HG03354 (cell line): ENCODE measurements at regions not wholly inside any gene's neighbourhood (a gene's known extent, or its start where the extent isn't known, plus 50 kb on each side); places are given as distances from the start of the nearest gene placed in this dataset.

Source experiments
- ATAC-seq: cut with Tn5 transposase; IDR thresholded peaks from one replicate; pipeline ENCODE4 v1.9.1; 2021; ENCODE audit warnings: mild to moderate bottlenecking; ENCODE audit not compliant: unreplicated experiment, poor library complexity, severe bottlenecking

- ATAC-seq = no peak
Observed at GRCh38 chr15:95944661-95945255, 385.7 kb upstream of the NR2F2 start.

DNA sequence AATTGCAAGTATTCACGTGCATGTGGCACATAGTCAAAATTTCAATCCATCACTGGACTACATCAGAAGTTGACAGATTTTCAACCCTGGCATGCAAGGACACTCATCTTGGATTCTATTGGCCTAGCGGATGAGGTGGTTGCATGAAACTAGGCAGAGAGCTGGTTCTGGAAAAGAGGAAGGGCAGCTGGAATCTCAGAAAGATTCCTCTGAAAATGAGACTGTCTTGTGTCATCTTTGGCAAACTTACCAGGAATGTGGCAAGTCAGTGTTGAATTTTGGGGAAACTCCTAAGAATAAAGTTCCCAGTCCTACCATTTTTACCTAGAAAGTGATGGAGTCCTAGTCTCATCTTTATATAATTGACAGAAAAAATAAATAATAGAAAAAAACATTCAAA, 384.3 kb upstream of the NR2F2 start:
- ATAC-seq = no peak

DNA sequence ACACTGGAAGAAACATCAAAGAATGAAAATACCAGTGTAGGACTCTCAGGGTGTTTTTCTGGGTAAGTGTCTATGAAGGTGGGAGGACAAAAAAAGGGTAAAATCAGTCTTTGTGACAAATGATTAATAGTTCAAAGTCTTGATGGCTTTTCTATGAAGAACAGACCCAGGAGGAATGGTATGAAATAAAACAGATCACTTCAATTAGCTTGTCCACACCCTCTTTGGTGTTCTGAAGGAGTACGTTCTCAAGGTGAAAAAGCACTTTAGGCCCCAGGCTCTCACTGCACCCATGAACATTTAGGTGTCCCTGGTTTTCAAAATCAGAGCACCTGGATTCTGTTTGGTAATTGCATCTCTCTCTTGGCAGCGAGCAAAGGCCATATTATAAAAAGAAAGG, 383.6 kb upstream of the NR2F2 start:
- ATAC-seq = no peak

- no peak for ATAC-seq
Observed at GRCh38 chr15:95948411-95948810, 382.1 kb upstream of the NR2F2 start.

DNA sequence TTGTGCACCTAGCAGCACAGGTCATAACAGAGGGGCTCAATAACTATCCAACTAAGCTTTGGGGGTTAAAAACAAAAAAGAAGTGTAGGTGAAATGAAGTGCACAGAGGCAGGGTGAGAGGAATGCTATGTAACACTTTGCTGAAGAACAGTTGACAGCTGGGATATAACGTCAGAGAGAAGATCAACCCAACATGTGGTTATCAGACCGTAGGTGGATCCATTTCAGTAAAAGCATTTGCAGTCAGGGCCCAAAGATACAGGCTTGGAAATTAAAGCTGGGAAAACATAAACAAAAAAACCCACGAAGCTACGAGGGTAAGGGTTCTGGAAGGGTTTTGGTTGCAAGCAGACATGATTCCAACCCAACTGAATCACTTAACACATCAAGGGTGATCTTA, 377.5 kb upstream of the NR2F2 start:
- no peak for ATAC-seq

DNA sequence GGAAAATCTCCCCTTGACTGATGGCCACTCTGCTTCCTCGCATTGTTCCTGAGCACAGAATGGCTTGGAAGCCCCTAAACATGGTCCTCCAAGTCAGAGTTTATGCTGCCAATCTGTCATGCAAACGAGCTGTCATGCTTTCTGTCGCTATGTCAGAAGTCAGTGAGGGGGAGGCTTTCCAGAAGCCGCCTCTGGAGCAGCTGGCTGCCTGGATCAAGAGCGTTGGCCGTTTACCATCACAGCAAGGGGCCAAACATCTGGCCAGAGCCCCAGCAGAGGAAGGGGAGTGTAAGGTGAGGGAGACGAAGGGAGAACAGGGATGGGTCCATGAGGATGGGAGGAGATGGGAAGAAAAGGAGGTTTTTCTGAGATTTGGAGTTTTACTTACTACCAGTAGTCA, 372.6 kb upstream of the NR2F2 start:
- no peak for ATAC-seq

DNA sequence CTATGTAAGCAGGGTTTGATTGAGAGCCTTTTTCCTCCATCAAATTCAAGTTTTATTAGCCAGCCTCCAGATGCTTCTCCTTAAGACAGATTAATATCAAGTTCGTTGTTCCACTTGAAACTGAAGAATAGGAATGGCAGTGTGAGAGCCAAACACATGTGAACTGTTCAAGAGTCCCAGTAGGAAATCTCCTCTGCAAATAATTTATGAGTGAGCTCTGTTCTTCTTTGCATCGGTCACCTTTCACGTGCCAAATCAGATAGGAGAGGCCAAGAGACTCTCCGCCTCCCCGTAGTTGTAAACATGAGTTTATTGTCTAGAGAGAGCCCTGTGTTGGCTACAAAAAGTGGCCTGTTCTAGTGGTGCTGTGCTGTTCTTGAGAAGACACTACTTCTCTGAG, 372.1 kb upstream of the NR2F2 start:
- no peak for ATAC-seq

DNA sequence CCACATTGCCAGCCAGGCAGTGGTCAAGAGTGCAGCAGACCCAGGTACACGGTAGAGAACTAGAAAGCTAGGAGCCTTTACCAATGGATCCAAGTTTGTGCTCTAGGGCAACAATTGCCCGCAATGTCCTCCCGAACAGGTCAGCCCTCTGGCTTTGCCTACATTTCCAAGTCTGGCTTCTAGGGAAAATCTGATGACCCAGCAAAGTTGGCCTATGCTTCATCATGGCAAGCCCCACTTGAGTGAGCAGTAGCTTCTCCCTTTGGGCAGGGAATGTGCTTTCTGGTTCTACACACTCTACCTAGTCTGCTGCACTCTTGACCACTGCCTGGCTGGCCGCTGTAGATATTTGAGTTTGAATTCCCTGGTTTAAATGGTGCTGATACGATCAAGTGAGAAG, 361.6 kb upstream of the NR2F2 start:
- no peak for ATAC-seq

GRCh38 chr15:95970326-95970725, 360.2 kb upstream of the NR2F2 start:
- ATAC-seq = no peak

- ATAC-seq = no peak
Observed at GRCh38 chr15:95972041-95972553, 358.4 kb upstream of the NR2F2 start.

GRCh38 chr15:95972812-95973211, 357.7 kb upstream of the NR2F2 start:
- no peak for ATAC-seq

DNA sequence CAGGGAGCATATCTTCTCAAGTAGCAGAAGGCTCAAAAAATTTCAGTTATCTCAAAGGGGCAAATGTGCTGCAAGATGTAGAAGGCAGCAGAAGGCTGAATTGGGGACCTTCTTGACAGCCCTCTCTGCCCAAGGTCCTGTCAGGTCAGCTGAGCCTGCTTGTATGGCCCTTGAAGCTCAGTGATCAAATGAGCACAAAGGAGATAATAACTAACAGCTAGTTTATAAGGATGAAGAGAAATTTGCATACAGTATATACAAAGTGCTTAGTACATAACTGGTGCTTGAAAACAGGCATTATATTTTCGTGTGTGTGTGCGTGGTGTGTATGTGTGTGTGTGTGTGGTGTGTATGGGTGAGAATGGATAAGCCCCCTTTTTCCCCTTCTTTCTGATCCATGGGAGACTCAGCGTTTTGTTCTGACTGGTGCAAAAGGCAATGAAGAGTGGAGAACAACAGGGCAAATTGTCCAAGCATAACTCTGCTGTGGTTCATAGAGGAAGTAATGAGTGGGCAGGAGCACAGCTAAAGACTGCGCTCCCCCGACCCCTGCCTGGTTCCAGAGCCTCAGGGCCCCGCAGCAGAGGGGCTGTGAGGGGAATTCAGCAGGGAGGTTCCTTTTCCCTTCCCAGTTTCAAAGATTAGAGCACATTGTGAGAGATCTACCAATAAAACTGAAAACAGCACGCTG, 356.8 kb upstream of the NR2F2 start:
- ATAC-seq = peak; percentile 79

GRCh38 chr15:95975212-95975611, 355.3 kb upstream of the NR2F2 start:
- peak; percentile 46 for ATAC-seq

DNA sequence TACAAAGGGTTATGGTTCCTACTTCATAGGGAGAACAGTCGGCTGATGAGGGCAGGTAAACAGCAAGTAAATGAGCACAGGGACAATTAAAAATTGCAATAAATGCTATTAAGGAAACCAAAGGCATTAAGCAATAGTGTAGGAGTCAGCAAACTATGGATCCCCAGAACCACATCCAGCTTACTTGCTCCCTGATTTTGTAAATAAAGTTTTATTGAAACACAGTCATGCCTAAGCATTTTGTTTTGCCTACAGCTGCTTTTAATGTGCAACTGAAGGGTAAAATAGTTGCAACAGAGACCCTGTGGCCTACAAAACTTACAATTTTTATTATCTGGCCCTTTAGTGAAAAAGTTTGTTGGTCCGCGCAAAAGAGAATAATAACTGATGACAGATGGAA, 351.2 kb upstream of the NR2F2 start:
- ATAC-seq = no peak

GRCh38 chr15:95981209-95981608, 349.3 kb upstream of the NR2F2 start:
- no peak for ATAC-seq

DNA sequence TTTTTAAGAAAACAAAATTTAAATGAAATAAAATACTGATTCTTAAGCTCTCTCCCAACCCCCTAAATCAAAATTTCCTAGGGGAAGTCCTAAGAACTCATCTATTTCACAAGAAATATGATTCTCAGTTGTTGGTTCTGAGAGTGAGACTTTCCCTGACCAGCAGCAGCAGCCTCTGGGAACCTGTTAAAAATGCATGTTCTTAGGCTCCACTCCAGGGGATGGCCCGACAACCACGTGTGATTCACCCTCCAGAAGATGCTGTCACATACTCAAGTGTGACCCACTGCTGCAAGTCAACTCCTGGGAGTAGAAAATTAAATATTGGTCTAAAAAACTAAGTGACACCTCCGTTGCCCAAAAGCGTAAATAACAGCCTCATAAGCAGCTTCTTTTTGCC, 343.2 kb upstream of the NR2F2 start:
- no peak for ATAC-seq

DNA sequence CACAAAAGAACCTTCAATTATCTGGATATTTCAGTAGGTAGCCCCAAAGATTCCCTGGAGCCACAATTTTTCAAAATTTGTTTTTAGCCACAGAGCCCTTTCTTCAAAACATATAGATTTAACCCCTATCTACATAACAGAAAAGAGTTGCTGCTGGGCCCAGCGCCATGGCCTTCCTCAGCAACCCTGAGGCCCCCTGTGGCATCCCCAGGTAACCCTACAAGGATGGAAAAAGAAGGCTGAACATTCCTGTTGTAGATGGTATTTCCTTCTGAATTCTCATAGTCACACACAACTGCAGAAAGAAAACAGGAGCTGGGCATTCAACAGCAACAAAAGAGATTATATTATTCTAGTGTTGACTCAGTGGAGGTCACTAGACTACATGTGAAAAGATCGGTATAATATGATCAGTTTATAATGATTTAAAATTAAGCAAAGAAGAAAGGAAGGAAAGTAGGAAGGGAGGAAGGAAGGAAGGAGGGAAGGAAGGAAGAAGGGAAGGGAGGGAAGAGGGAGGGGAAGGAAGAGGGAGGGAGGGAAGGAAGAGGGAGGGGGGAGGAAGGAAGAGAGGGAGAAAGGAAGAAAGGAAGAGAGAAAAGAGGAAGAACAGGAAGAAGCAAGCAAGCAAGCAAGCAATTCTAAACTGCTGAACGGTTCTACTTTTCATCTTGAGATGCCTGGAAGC, 342.5 kb upstream of the NR2F2 start:
- no peak for ATAC-seq

GRCh38 chr15:95988574-95988887, 342.0 kb upstream of the NR2F2 start:
- ATAC-seq = no peak

DNA sequence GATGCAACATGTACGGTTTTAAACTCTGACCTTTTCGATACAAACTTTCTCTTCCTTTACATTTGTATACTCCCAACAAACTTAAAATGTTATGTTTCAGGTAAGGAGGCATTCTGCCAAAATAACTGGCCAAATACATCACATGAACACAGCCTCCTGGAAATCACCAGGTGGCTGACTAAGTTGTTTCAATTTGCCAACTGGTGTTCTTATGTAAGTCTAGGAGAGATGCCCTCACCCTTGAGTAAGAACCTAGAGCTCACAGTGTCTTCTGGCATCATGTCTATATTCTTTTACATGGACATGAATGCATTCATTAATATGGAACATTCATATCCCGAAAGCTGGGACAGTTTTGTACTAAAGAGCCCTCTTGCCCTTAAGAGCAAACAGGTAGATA, 341.1 kb upstream of the NR2F2 start:
- ATAC-seq = no peak

DNA sequence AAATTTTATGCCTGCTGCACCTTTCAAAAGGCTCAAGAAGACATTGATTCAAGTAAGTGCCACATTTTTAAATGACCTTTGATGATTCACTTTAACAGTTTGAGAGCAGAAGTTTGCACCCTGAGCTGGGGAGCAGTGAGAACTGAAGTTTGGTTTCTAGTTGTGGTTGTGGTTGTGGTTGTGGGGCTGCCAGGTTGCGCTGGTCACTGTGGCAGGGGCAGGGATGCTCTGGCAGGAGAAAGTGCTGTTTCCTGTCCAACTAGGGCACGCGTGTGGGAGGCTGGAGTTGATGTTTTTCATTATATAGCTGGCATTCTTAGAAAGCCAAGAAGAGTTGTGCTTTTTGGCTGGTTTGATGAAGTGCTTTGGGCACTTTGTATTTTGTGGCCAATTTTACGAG, 339.7 kb upstream of the NR2F2 start:
- ATAC-seq = no peak

DNA sequence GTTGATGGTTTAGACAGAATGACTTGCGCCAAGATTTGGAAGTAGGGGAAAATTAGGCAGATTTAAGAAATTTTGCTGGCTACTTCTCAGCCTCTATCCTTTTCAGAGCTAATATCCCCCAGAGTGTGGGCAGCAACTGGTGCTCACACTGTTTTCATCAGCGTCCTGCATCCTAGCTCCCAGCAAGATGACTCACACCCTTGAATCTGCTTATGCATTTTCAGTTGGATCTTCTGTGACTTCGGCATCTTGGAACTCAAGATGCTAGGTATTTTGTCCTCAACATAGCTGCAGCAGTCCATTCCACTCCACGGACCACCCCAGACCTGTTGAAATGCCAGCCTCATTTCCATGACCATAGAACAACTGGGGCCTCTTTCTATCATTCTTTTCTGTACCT, 336.1 kb upstream of the NR2F2 start:
- no peak for ATAC-seq
